CD8-positive, alpha-beta memory T cell (primary cell): ENCODE measurements at regions not wholly inside any gene's neighbourhood (a gene's known extent, or its start where the extent isn't known, plus 50 kb on each side); places are given as distances from the start of the nearest gene placed in this dataset.

Source experiments
- CTCF ChIA-PET: fragments of 350-600 bp; sonication (Branson Sonifier 250); formaldehyde crosslinking; loops from one replicate; lab custom pipeline; 2021; ENCODE audit warnings: antibody characterized with exemption; lab: Charles Lee
- POLR2A ChIA-PET: fragments of 350-600 bp; sonication (Branson Sonifier 250); formaldehyde crosslinking; loops from one replicate; lab custom pipeline; 2021; ENCODE audit warnings: antibody characterized with exemption; lab: Charles Lee
- DNase-seq, 5 donors: peaks; one replicate each; pipeline versions ENCODE4 v3.0.0 to v3.0.0-alpha.2; 2020 to 2022; ENCODE audit warnings: mixed read lengths in 1 of 5
- H3K27ac ChIP-seq: one replicate; pipeline ENCODE4 v1.7.0; 2013; ENCODE audit warnings: low read depth, mild to moderate bottlenecking, low read length, moderate library complexity
- H3K27me3 ChIP-seq: 2 replicates; pipeline ENCODE4 v1.7.0; 2013; ENCODE audit warnings: low read length, mild to moderate bottlenecking; ENCODE audit not compliant: insufficient read depth, poor library complexity, severe bottlenecking
- H3K36me3 ChIP-seq: 2 replicates; pipeline ENCODE4 v1.7.0; 2013; ENCODE audit warnings: mild to moderate bottlenecking, low read length, moderate library complexity; ENCODE audit not compliant: insufficient read depth
- H3K4me1 ChIP-seq: 2 replicates; pipeline ENCODE4 v1.7.0; 2013; ENCODE audit warnings: mild to moderate bottlenecking, low read length, moderate library complexity; ENCODE audit not compliant: insufficient read depth
- H3K4me3 ChIP-seq: 2 replicates; pipeline ENCODE4 v1.7.0; 2013; ENCODE audit warnings: mild to moderate bottlenecking, low read length
- H3K9me3 ChIP-seq: 2 replicates; pipeline ENCODE4 v1.7.0; 2013; ENCODE audit warnings: mild to moderate bottlenecking, low read length
- H3K27ac Mint-ChIP-seq, 8 donors: one replicate each; pipeline ENCODE4 v1.8.0; 2020 to 2021; ENCODE audit warnings: mixed read lengths in 8 of 8, mild to moderate bottlenecking in 6 of 8, inconsistent platforms in 3 of 8, moderate library complexity in 3 of 8
- H3K27me3 Mint-ChIP-seq, 2 donors: one replicate each; pipeline ENCODE4 v1.8.0; 2020 to 2021; ENCODE audit warnings: mixed read lengths in 2 of 2, mild to moderate bottlenecking in 1 of 2, moderate library complexity in 1 of 2
- H3K36me3 Mint-ChIP-seq, 3 donors: one replicate each; pipeline ENCODE4 v1.8.0; 2020 to 2021; ENCODE audit warnings: mixed read lengths in 3 of 3, inconsistent platforms in 1 of 3, mild to moderate bottlenecking in 1 of 3
- H3K4me1 Mint-ChIP-seq, 3 donors: one replicate each; pipeline ENCODE4 v1.8.0; 2020 to 2021; ENCODE audit warnings: mixed read lengths in 3 of 3, inconsistent platforms in 1 of 3, mild to moderate bottlenecking in 1 of 3
- H3K4me3 Mint-ChIP-seq, 7 donors: one replicate each; pipeline ENCODE4 v1.8.0; 2020 to 2021; ENCODE audit warnings: mixed read lengths in 7 of 7, mild to moderate bottlenecking in 6 of 7, moderate library complexity in 4 of 7, inconsistent platforms in 2 of 7
- H3K9me3 Mint-ChIP-seq, 5 donors: one replicate each; pipeline ENCODE4 v1.8.0; 2020 to 2022; ENCODE audit warnings: mixed read lengths in 5 of 5, mild to moderate bottlenecking in 3 of 5, moderate library complexity in 2 of 5, inconsistent platforms in 1 of 5

GRCh38 chr2:217286833-217287232, 427.0 kb upstream of the TNP1 start:
- Histone ChIP-seq H3K4me1 (no peaks in the 10 kb centered on the region), H3K4me3 (no peak overlapping the region), H3K36me3 (no peaks in the 10 kb centered on the region), H3K27me3 (no peaks in the 10 kb centered on the region), H3K27ac (no peak overlapping the region), H3K9me3 (no peaks in the 10 kb centered on the region)
- Mint-ChIP-seq H3K27me3 (no peaks in the 10 kb centered on the region), H3K4me3 (no peak overlapping the region), H3K27ac (no peak overlapping the region), H3K9me3 (peaks cover 0 to 3% (median 0%) of the 10 kb centered on the region in 5 donors), H3K4me1 (no peaks in the 10 kb centered on the region), H3K36me3 (peaks cover 0 to 4% (median 0%) of the 10 kb centered on the region in 3 donors)
- POLR2A ChIA-PET: no interaction called here
- CTCF ChIA-PET: no interaction called here
- DNase-seq: no peak

- Histone ChIP-seq H3K9me3 (no peaks in the 10 kb centered on the region), H3K27me3 (no peaks in the 10 kb centered on the region), H3K36me3 (no peaks in the 10 kb centered on the region), H3K27ac (no peak overlapping the region), H3K4me3 (no peak overlapping the region), H3K4me1 (no peaks in the 10 kb centered on the region)
- CTCF ChIA-PET: no interaction called here
- H3K4me1 Mint-ChIP-seq: no peaks in the 10 kb centered on the region
- H3K27me3 Mint-ChIP-seq: no peaks in the 10 kb centered on the region
- peaks cover 0 to 4% (median 0%) of the 10 kb centered on the region in 3 donors for H3K36me3 Mint-ChIP-seq
- H3K27ac Mint-ChIP-seq: no peak overlapping the region
- H3K9me3 Mint-ChIP-seq: peaks cover 0 to 3% (median 0%) of the 10 kb centered on the region in 5 donors
- H3K4me3 Mint-ChIP-seq: no peak overlapping the region
- no peak for DNase-seq
- POLR2A ChIA-PET: no interaction called here
These were observed 426.1 kb upstream of the TNP1 start for GRCh38 chr2:217285926-217286325.

- Histone ChIP-seq H3K27ac (no peak overlapping the region), H3K4me1 (no peaks in the 10 kb centered on the region), H3K4me3 (no peak overlapping the region), H3K9me3 (no peaks in the 10 kb centered on the region), H3K27me3 (no peaks in the 10 kb centered on the region), H3K36me3 (no peaks in the 10 kb centered on the region)
- peaks cover 0 to 2% of the 10 kb centered on the region in 2 donors for H3K27me3 Mint-ChIP-seq
- no peak overlapping the region for H3K27ac Mint-ChIP-seq
- peaks cover 0 to 3% (median 0%) of the 10 kb centered on the region in 5 donors for H3K9me3 Mint-ChIP-seq
- DNase-seq: no peak
- ChIA-PET CTCF (no interaction called here), POLR2A (no interaction called here)
- H3K4me1 Mint-ChIP-seq: no peaks in the 10 kb centered on the region
- H3K36me3 Mint-ChIP-seq: peaks cover 0 to 4% (median 0%) of the 10 kb centered on the region in 3 donors
- no peak overlapping the region for H3K4me3 Mint-ChIP-seq
These were observed 423.6 kb upstream of the TNP1 start for GRCh38 chr2:217283460-217283859.

- peaks cover 0 to 4% of the 10 kb centered on the region in 2 donors for H3K27me3 Mint-ChIP-seq
- no peaks in the 10 kb centered on the region for H3K9me3 Mint-ChIP-seq
- H3K9me3 ChIP-seq: no peaks in the 10 kb centered on the region
- no peaks in the 10 kb centered on the region for H3K4me1 ChIP-seq
- no peak overlapping the region for H3K27ac Mint-ChIP-seq
- ChIA-PET POLR2A (no interaction called here), CTCF (no interaction called here)
- H3K36me3 Mint-ChIP-seq: peaks cover 0 to 2% (median 0%) of the 10 kb centered on the region in 3 donors
- no peak overlapping the region for H3K4me3 ChIP-seq
- no peak overlapping the region for H3K4me3 Mint-ChIP-seq
- H3K27ac ChIP-seq: no peak overlapping the region
- H3K4me1 Mint-ChIP-seq: no peaks in the 10 kb centered on the region
- H3K36me3 ChIP-seq: no peaks in the 10 kb centered on the region
- H3K27me3 ChIP-seq: no peaks in the 10 kb centered on the region
- no peak for DNase-seq
These were observed 422.7 kb upstream of the TNP1 start for GRCh38 chr2:217282531-217282930.

GRCh38 chr2:217279556-217279955, 419.7 kb upstream of the TNP1 start:
- CTCF ChIA-PET: no interaction called here
- H3K27ac Mint-ChIP-seq: no peak overlapping the region

GRCh38 chr2:217279140-217279539, 419.3 kb upstream of the TNP1 start:
- ChIA-PET CTCF (no interaction called here), POLR2A (no interaction called here)
- DNase-seq: no peak
- Histone ChIP-seq H3K27me3 (no peaks in the 10 kb centered on the region), H3K4me1 (no peaks in the 10 kb centered on the region), H3K27ac (no peak overlapping the region), H3K36me3 (no peaks in the 10 kb centered on the region), H3K9me3 (no peaks in the 10 kb centered on the region), H3K4me3 (no peak overlapping the region)
- no peaks in the 10 kb centered on the region for H3K36me3 Mint-ChIP-seq
- no peaks in the 10 kb centered on the region for H3K4me1 Mint-ChIP-seq
- H3K27me3 Mint-ChIP-seq: peaks cover 0 to 5% of the 10 kb centered on the region in 2 donors
- H3K9me3 Mint-ChIP-seq: no peaks in the 10 kb centered on the region
- H3K4me3 Mint-ChIP-seq: no peak overlapping the region
- no peak overlapping the region for H3K27ac Mint-ChIP-seq

More at GRCh38 chr2:217279556-217279955, 419.7 kb upstream of the TNP1 start:
- Mint-ChIP-seq H3K27me3 (peaks cover 0 to 5% of the 10 kb centered on the region in 2 donors), H3K4me1 (no peaks in the 10 kb centered on the region), H3K4me3 (no peak overlapping the region), H3K36me3 (no peaks in the 10 kb centered on the region), H3K9me3 (no peaks in the 10 kb centered on the region)
- H3K27ac ChIP-seq: no peak overlapping the region
- POLR2A ChIA-PET: no interaction called here
- no peaks in the 10 kb centered on the region for H3K27me3 ChIP-seq
- no peaks in the 10 kb centered on the region for H3K9me3 ChIP-seq
- H3K4me1 ChIP-seq: no peaks in the 10 kb centered on the region
- H3K36me3 ChIP-seq: no peaks in the 10 kb centered on the region
- no peak overlapping the region for H3K4me3 ChIP-seq
- no peak for DNase-seq

GRCh38 chr2:217277646-217278398, 418.0 kb upstream of the TNP1 start:
- H3K4me1 ChIP-seq: no peaks in the 10 kb centered on the region
- no peaks in the 10 kb centered on the region for H3K27me3 ChIP-seq
- H3K27ac Mint-ChIP-seq: no peak overlapping the region
- no peak overlapping the region for H3K4me3 ChIP-seq
- no peaks in the 10 kb centered on the region for H3K4me1 Mint-ChIP-seq
- ChIA-PET CTCF (no interaction called here), POLR2A (no interaction called here)
- H3K36me3 Mint-ChIP-seq: no peaks in the 10 kb centered on the region
- H3K4me3 Mint-ChIP-seq: no peak overlapping the region
- no peaks in the 10 kb centered on the region for H3K9me3 ChIP-seq
- no peak for DNase-seq
- H3K27ac ChIP-seq: no peak overlapping the region
- H3K36me3 ChIP-seq: no peaks in the 10 kb centered on the region
- H3K27me3 Mint-ChIP-seq: peaks cover 0 to 5% of the 10 kb centered on the region in 2 donors
- H3K9me3 Mint-ChIP-seq: no peaks in the 10 kb centered on the region

GRCh38 chr2:217276433-217276832, 416.6 kb upstream of the TNP1 start:
- no peak for DNase-seq
- Histone ChIP-seq H3K4me3 (no peak overlapping the region), H3K27me3 (no peaks in the 10 kb centered on the region), H3K27ac (no peak overlapping the region), H3K36me3 (no peaks in the 10 kb centered on the region), H3K4me1 (no peaks in the 10 kb centered on the region), H3K9me3 (no peaks in the 10 kb centered on the region)
- ChIA-PET CTCF (no interaction called here), POLR2A (no interaction called here)
- peaks cover 0 to 9% of the 10 kb centered on the region in 2 donors for H3K27me3 Mint-ChIP-seq
- H3K4me3 Mint-ChIP-seq: no peak overlapping the region
- no peaks in the 10 kb centered on the region for H3K9me3 Mint-ChIP-seq
- H3K4me1 Mint-ChIP-seq: no peaks in the 10 kb centered on the region
- H3K36me3 Mint-ChIP-seq: no peaks in the 10 kb centered on the region
- no peak overlapping the region for H3K27ac Mint-ChIP-seq
